SK-N-SH treated with all-trans-retinoic acid at 6 μM for 48 hours (cell line): ENCODE measurements at regions not wholly inside any gene's neighbourhood (a gene's known extent, or its start where the extent isn't known, plus 50 kb on each side); places are given as distances from the start of the nearest gene placed in this dataset.

Experiments used
- CSDC2 ChIP-seq: fragments of 250-450 bp; sonication (Bioruptor Pico); IDR thresholded peaks from 2 replicates; pipeline ENCODE4 v1.5.0; 2020; ENCODE audit warnings: mild to moderate bottlenecking, moderate library complexity
- RARB ChIP-seq: fragments of 250-450 bp; sonication (Bioruptor Pico); IDR thresholded peaks from 2 replicates; pipeline ENCODE4 v1.8.0; 2021; ENCODE audit warnings: mild to moderate bottlenecking, moderate library complexity
- SNAI2 ChIP-seq: fragments of 250-450 bp; sonication (Bioruptor Pico); IDR thresholded peaks from 2 replicates; pipeline ENCODE4 v1.5.0; 2020; ENCODE audit warnings: mild to moderate bottlenecking, moderate library complexity
- TOX ChIP-seq: fragments of 250-450 bp; sonication (Bioruptor Pico); IDR thresholded peaks from 2 replicates; pipeline ENCODE4 v1.8.0; 2021; ENCODE audit warnings: mild to moderate bottlenecking, moderate library complexity, borderline replicate concordance
- ZFP3 ChIP-seq: fragments of 250-450 bp; sonication (Bioruptor Pico); IDR thresholded peaks from 2 replicates; pipeline ENCODE4 v1.5.0; 2020; ENCODE audit warnings: mild to moderate bottlenecking, moderate library complexity
- ZFP30 ChIP-seq: fragments of 450-650 bp; formaldehyde crosslinking; IDR thresholded peaks from 2 replicates; pipeline ENCODE4 v1.5.0; 2022; ENCODE audit warnings: mild to moderate bottlenecking, moderate library complexity
- ZNF565 ChIP-seq: fragments of 450-650 bp; formaldehyde crosslinking; conservative IDR thresholded peaks from 2 replicates; pipeline ENCODE4 v1.5.0; 2020; ENCODE audit warnings: low read depth, mild to moderate bottlenecking, moderate library complexity
- ZNF70 ChIP-seq: fragments of 450-650 bp; formaldehyde crosslinking; IDR thresholded peaks from 2 replicates; pipeline ENCODE4 v1.5.0; 2020; ENCODE audit warnings: mild to moderate bottlenecking, moderate library complexity
- ZNF8 ChIP-seq: fragments of 450-650 bp; formaldehyde crosslinking; IDR thresholded peaks from 2 replicates; pipeline ENCODE4 v1.5.0; 2020; ENCODE audit warnings: mild to moderate bottlenecking, moderate library complexity
- TF ChIP-seq, protein P1 (sequence below): fragments of 250-450 bp; sonication (Bioruptor Pico); IDR thresholded peaks from 2 replicates; pipeline ENCODE4 v1.5.1; 2020; ENCODE audit warnings: low read depth, mild to moderate bottlenecking, moderate library complexity
- TF ChIP-seq, protein P2 (sequence below): fragments of 250-450 bp; sonication (Bioruptor Pico); IDR thresholded peaks from 2 replicates; pipeline ENCODE4 v1.8.0; 2021; ENCODE audit warnings: low read depth, mild to moderate bottlenecking, moderate library complexity, borderline replicate concordance

DNA sequence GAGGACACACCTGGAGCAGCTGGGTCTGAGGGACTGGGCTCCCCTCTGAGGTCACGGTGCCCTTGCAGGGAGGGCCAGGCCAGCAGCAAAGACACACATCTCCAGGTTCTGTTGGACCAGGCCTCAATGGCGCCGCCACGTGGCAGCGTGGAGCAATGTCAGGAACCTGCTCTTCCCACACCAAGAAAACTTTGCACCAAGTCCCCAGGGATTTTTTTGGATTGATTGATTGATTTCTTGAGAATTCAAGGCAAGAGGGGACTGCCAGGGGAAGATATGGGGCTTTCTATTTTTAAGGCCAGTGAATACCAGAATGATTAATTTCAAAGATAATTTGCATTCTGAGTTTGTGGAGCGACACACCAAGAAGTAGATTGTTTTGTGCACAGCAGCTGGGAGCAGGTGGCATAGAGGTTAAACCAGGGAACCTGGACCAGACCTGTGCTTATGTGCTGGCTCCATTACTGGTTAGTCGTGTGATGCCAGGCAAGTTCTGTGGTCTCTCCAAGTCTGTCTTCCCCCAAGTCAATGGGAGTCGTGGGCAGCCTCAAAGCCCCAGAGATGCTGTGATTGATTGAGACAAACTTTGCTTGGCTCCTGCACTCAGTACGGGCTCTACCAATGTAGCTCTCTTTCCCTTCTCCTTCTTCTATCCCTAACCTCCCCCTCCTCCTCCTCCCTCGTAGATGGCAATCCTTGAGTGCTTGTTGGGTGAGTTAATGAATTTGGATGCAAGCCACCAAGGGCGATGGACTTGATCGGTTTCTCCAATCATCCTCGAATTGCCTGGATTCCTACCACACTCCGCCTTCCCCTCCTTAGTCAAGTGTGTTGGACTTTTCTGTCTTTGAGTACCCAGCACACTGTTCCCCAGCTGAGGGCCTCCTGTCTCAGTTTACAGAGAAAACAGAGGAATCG is 96.2 kb upstream of the TRPM1 start:
- TF ChIP-seq ZNF565 (CRISPR knock-in tag) (no peak), TOX (CRISPR knock-in tag) (no peak), CSDC2 (CRISPR knock-in tag) (no peak), SNAI2 (CRISPR knock-in tag) (no peak), RARB (no peak), ZNF8 (no peak), ZFP30 (CRISPR knock-in tag) (no peak), ZNF70 (CRISPR knock-in tag) (no peak), ZFP3 (no peak)
- TF ChIP-seq, protein P1, sequence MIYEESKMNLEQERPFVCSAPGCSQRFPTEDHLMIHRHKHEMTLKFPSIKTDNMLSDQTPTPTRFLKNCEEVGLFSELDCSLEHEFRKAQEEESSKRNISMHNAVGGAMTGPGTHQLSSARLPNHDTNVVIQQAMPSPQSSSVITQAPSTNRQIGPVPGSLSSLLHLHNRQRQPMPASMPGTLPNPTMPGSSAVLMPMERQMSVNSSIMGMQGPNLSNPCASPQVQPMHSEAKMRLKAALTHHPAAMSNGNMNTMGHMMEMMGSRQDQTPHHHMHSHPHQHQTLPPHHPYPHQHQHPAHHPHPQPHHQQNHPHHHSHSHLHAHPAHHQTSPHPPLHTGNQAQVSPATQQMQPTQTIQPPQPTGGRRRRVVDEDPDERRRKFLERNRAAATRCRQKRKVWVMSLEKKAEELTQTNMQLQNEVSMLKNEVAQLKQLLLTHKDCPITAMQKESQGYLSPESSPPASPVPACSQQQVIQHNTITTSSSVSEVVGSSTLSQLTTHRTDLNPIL (CRISPR knock-in tag), result no peak
- TF ChIP-seq, protein P2, sequence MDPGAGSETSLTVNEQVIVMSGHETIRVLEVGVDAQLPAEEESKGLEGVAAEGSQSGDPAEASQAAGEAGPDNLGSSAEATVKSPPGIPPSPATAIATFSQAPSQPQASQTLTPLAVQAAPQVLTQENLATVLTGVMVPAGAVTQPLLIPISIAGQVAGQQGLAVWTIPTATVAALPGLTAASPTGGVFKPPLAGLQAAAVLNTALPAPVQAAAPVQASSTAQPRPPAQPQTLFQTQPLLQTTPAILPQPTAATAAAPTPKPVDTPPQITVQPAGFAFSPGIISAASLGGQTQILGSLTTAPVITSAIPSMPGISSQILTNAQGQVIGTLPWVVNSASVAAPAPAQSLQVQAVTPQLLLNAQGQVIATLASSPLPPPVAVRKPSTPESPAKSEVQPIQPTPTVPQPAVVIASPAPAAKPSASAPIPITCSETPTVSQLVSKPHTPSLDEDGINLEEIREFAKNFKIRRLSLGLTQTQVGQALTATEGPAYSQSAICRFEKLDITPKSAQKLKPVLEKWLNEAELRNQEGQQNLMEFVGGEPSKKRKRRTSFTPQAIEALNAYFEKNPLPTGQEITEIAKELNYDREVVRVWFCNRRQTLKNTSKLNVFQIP (CRISPR knock-in tag), result no peak
